ENCODE measurements at regions not wholly inside any gene's neighbourhood (a gene's known extent, or its start where the extent isn't known, plus 50 kb on each side); places are given as distances from the start of the nearest gene placed in this dataset.

DNA sequence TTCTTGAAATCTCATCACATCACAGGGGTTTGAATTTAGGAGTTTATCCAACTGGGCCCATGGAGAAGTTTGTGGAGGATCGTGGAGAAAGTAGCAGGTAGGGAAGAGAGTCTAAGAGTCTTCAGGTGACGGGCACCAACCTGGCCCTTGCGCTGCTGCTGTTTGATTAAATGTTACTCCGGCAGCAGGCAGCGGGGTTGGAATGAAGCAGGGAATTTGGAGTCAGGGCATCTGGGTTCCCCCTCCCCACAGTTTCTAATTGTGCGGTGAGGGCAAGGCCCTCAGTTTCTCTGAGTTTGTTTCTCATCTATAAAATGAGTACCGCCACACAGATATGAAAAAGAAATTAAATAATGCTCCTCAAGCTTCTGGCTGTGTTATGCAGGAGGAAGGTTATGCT, 182.9 kb upstream of the RGMA start:
- TF ChIP-seq EZH2 (IDR thresholded peaks at IDR 0.05) (no peak), POLR2AphosphoS5 (IDR thresholded peaks at IDR 0.05; ENCODE audit: borderline replicate concordance, low read depth, low read length) (no peak), FOXP2 (optimal IDR thresholded peaks at IDR 0.05; ENCODE audit: control extremely low read depth, extremely low read length, insufficient read depth) (no peak)

Data from SK-N-MC (cell line).